GM20000 (cell line): ENCODE measurements at regions not wholly inside any gene's neighbourhood (a gene's known extent, or its start where the extent isn't known, plus 50 kb on each side); places are given as distances from the start of the nearest gene placed in this dataset.
"Not testable (repeated sequence)": the region's sequence is repeated elsewhere in the genome, so short reads cannot be mapped to it uniquely, and the experiment has no call there.

ENCODE experiments used
- DNase-seq: peaks from one replicate; pipeline ENCODE4 v3.0.0; 2012; ENCODE audit warnings: low spot score
- TF ChIP-seq, protein P1 (sequence below): IDR thresholded peaks from 2 replicates; pipeline ENCODE4 v1.5.1; 2012; ENCODE audit warnings: mild to moderate bottlenecking, control low read depth; ENCODE audit errors: extremely low read depth, missing control alignments

DNA sequence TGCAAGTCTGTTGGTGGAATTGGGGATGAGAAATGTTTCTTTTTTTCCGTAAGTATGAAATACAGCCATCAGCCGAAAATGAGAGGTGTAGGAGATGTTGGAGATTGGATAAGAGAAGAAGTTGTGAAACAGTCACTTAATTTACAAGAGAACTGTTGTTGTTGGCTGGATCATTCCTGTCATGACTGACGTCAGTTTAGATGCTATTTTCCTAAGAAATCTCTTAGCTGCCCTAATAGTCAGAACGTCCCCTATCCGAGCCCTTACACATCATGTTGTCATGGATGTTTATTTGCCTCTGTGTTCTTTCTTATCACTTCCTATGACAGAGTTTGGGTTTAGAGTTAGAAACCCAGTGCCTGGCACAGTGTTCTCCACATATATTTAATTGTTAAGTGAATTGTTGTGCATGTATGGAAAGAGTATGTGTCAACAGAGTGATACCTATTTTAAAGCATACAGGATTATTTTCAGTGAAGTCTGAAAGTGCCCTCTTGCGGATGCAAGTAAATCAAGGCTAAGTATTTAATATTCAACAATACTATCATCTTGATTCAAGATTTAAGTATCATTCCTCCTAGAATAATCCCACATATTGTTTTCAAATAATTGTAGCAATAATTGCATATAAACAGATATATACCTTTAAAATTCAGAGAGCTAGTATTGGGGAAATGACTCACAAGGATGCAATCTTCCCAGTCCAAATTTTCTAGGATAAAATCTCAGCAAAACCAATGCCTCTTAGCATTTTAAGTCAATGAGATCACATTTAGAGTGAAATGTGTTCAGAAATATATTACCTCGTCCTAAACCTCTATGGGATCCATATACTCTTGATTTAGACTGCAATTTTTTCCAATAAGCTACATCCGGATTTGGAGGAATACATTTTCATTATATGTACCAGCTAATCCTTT is 309.9 kb upstream of the NOX3 start:
- TF ChIP-seq, protein P1, sequence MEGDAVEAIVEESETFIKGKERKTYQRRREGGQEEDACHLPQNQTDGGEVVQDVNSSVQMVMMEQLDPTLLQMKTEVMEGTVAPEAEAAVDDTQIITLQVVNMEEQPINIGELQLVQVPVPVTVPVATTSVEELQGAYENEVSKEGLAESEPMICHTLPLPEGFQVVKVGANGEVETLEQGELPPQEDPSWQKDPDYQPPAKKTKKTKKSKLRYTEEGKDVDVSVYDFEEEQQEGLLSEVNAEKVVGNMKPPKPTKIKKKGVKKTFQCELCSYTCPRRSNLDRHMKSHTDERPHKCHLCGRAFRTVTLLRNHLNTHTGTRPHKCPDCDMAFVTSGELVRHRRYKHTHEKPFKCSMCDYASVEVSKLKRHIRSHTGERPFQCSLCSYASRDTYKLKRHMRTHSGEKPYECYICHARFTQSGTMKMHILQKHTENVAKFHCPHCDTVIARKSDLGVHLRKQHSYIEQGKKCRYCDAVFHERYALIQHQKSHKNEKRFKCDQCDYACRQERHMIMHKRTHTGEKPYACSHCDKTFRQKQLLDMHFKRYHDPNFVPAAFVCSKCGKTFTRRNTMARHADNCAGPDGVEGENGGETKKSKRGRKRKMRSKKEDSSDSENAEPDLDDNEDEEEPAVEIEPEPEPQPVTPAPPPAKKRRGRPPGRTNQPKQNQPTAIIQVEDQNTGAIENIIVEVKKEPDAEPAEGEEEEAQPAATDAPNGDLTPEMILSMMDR, result no peak

DNA sequence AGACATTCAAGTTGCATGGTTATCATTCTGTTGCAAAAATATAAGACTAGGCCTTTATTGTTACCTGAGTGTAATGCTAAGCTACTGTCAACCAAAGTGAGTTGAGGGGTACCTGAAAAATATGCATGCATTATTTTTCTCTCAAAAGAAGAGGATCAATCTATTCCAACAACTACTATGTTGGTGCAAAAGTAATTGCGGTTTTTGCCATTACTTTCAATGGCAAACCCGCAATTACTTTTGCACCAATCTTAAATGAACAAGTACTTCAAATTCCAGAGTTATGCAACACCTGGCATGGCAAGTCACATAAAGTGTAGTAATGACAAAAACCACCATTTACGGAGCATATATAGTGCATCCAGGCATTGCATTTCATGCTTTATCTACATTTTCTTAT is 307.0 kb upstream of the NOX3 start:
- TF ChIP-seq, protein P1, result no peak
- DNase-seq, result no peak

More for the DNA sequence above, 309.9 kb upstream of the NOX3 start:
- no peak for DNase-seq

DNA sequence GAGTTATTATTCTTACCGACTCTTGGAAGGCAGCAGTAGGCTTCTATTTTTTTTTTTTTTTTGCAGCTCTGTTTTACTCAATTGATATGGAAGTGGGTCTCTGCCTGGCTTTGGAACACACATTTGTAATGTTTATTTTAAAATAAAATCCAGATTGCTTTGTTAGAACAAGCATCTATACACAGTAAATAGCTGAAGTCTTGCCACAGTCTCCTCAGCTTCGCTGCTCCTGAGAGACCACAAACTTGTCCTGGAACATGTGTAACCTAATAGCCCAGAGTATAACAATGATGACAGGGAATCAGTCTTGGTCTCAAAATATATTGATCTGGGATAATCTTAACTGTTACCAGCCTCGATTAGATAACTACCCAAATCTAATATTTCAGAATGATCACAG is 299.8 kb upstream of the NOX3 start:
- no peak for DNase-seq
- TF ChIP-seq, protein P1, result no peak

DNA sequence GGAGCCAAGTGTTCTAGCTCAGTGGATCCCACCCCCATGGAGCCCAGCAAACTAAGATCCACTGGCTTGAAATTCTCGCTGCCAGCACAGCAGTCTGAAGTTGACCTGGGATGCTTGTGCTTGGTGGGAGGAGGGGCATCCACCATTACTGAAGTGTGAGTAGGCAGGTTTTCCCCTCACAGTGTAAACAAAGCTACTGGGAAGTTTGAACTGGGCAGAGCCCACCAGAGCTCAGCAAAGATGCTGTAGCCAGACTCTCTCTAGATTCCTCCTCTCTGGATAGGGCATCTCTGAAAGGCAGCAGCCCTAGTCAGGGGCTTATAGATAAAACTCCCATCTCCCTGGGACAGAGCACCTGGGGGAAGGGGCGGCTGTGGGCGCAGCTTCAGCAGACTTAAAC is 293.1 kb upstream of the NOX3 start:
- not testable (repeated sequence) for DNase-seq

DNA sequence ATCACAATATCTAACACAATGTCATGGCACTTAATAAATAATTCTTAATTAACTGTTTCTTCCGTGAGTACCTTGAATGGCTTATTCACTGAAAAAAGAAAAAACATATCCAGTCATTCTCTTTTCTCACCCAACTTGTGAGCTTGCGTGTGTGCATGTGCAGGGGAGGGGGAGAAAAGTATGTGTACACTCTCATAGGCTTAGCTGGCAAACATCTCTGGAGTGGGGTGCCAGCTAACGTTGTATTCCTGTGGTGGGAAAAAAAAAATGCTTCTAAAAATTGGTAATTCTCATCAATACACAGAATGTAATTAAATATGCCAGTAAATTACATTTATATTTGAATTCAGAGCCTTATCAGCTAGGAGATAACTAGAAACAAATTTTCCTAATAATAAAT is 291.9 kb upstream of the NOX3 start:
- TF ChIP-seq, protein P1, result no peak
- no peak for DNase-seq

DNA sequence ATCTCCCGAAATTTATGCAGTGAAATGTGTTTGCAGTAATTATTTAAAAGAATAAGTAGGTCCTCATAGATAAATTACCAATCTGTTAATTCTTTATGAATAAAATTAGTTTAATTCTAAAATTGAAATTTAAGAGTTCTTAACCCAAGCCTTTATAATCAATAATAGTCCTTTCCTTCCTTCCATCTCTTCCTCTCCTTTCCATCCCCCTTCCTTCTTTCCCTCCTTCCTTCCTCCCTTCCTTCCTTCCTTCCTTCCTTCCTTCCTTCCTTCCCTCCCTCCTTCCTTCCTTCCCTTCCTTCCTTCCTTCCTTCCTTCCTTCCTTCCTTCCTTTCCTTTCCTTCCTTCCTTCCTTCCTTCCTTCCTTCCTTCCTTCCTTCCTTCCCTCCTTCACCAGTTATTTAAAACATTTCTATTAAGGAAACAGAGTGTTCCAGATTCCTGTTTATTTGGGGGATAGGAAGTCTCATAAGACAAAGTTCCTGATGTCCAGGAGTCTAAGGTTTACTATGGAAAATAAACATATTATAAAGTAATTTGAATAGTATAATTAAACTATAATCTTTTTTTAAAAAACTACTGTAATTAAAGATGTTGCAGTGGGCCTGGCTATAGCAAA is 285.3 kb upstream of the NOX3 start:
- TF ChIP-seq, protein P1, result no peak
- DNase-seq, result no peak

DNA sequence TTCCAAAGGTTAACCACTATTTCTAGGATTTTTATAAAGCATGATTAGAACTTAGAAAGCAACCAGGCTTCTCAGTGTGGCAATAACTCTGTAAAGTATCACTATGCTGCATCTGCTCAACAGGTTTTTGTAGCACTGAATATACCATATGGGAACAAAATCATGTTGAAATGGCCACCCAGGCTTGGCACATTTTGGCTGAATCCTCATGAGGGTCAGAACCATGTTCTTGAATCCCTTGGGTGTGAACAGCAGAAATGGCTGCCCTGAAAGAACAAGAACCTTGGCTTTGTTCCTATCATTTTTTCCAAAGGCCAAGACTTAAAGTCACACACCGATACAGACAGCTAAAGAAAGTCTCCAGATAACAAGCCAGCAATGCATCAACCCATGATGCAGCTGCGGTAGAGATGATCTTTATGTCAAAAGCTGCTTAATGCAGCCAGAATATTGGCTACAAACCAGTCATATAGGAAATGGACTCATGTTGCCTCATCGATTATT is 283.0 kb upstream of the NOX3 start:
- TF ChIP-seq, protein P1, result no peak
- DNase-seq, result no peak
